Skeletal muscle satellite cell (primary cell): ENCODE measurements at regions not wholly inside any gene's neighbourhood (a gene's known extent, or its start where the extent isn't known, plus 50 kb on each side); places are given as distances from the start of the nearest gene placed in this dataset.
"Not testable (repeated sequence)": the region's sequence is repeated elsewhere in the genome, so short reads cannot be mapped to it uniquely, and the experiment has no call there.

ENCODE experiments used
- H3K27me3 ChIP-seq: 2 replicates; pipeline ENCODE4 v1.7.0; 2013; ENCODE audit warnings: low read length; ENCODE audit not compliant: control insufficient read depth, insufficient read depth
- H3K36me3 ChIP-seq: 2 replicates; pipeline ENCODE4 v1.7.0; 2013; ENCODE audit warnings: mild to moderate bottlenecking, control low read depth, low read length; ENCODE audit not compliant: insufficient read depth
- H3K4me1 ChIP-seq: 2 replicates; pipeline ENCODE4 v1.7.0; 2013; ENCODE audit warnings: low read length; ENCODE audit not compliant: control insufficient read depth, insufficient read depth
- H3K4me2 ChIP-seq: 2 replicates; pipeline ENCODE4 v1.7.0; 2013; ENCODE audit warnings: mild to moderate bottlenecking, low read length
- H3K4me3 ChIP-seq: 2 replicates; pipeline ENCODE4 v1.7.0; 2013; ENCODE audit warnings: low read length
- H3K9ac ChIP-seq: 2 replicates; pipeline ENCODE4 v1.7.0; 2013; ENCODE audit warnings: mild to moderate bottlenecking, low read depth, low read length, moderate library complexity
- H3K9me3 ChIP-seq: replicated peaks from 2 replicates; pipeline ENCODE4 v1.7.0; 2013; ENCODE audit warnings: mild to moderate bottlenecking, control low read depth, low read length

DNA sequence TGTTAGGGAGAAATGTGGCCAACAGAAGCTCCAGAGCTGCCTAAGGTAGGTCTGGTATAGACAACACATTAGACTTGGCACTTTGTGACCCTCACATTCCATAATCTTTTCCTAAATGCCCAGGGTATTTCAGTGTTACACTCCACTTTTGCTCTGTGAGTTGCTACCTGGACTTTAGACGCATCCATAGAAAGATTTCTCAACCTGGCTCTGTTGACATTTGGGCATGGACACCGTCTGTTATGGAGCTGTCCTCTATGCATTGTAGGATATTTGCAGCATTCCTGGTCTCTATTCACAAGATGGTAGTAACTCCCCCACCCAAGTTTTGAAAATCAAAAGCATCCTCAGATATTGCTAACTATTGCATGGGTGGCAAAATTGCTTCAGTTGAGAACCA lies 136.5 kb upstream of the NETO1 start:
- H3K27me3 ChIP-seq = no peaks in the 10 kb centered on the region
- no peaks in the 10 kb centered on the region for H3K36me3 ChIP-seq
- peaks cover 3% of the 10 kb centered on the region for H3K9me3 ChIP-seq
- no peak overlapping the region for H3K4me3 ChIP-seq
- no peak overlapping the region for H3K4me2 ChIP-seq
- H3K4me1 ChIP-seq = no peaks in the 10 kb centered on the region
- no peak overlapping the region for H3K9ac ChIP-seq

DNA sequence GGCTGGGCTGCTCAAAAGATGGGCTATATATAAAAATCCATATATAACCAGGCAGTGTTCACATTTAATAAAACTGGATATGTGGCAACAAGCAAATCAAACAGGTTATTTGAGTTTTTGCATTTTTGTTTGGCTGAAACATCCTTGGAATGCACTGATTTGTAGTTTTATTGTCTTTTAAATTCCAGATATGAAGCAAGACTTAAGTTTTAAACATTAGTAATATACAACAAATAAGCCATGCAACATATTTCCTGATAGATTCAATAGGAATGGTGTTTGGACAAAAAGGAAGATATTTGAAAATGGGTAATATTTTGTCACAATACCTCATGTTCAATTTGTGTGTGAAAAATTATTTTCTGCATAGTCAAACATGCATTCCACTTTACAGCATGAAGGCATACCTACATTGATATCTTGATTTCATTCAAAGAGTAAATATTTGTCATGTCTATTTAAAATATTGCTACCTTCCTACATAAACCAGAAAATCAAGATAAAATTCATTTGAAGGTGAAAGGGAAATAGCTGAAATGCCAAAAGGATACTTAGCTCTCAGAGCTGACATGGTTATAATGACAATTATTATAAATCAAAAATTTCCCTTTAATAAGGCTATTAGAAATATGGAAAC lies 132.3 kb upstream of the NETO1 start:
- H3K27me3 ChIP-seq = no peaks in the 10 kb centered on the region
- H3K9me3 ChIP-seq = peaks cover 11% of the 10 kb centered on the region
- no peaks in the 10 kb centered on the region for H3K4me1 ChIP-seq
- H3K9ac ChIP-seq = no peak overlapping the region
- no peak overlapping the region for H3K4me3 ChIP-seq
- no peak overlapping the region for H3K4me2 ChIP-seq
- no peaks in the 10 kb centered on the region for H3K36me3 ChIP-seq

DNA sequence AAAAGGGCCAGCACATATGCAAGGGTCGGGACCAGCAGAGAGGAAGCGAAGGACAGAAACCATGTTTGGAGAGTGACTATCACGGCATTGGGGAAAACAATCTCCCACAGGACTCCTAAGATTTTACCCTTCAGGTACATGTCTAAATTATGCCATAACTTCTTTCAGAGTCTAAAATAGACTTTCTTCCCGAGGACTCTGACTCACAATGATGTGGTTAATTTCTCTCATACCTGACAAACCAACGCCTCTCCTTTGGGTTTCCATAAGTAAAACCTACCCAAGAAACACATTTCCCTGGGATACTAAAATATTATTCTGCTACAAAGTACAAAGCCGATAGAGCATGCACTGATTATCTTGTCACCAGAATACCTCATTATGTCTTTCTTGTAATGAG lies 127.8 kb upstream of the NETO1 start:
- no peak overlapping the region for H3K4me2 ChIP-seq
- H3K27me3 ChIP-seq = no peaks in the 10 kb centered on the region
- H3K4me3 ChIP-seq = no peak overlapping the region
- no peaks in the 10 kb centered on the region for H3K4me1 ChIP-seq
- no peaks in the 10 kb centered on the region for H3K36me3 ChIP-seq
- peaks cover 8% of the 10 kb centered on the region for H3K9me3 ChIP-seq
- H3K9ac ChIP-seq = no peak overlapping the region

GRCh38 chr18:72993250-72993649 lies 125.5 kb upstream of the NETO1 start:
- Histone ChIP-seq H3K27me3 (no peaks in the 10 kb centered on the region), H3K9ac (no peak overlapping the region), H3K4me1 (no peaks in the 10 kb centered on the region), H3K9me3 (peaks cover 4% of the 10 kb centered on the region), H3K4me2 (no peak overlapping the region), H3K4me3 (no peak overlapping the region), H3K36me3 (no peaks in the 10 kb centered on the region)

DNA sequence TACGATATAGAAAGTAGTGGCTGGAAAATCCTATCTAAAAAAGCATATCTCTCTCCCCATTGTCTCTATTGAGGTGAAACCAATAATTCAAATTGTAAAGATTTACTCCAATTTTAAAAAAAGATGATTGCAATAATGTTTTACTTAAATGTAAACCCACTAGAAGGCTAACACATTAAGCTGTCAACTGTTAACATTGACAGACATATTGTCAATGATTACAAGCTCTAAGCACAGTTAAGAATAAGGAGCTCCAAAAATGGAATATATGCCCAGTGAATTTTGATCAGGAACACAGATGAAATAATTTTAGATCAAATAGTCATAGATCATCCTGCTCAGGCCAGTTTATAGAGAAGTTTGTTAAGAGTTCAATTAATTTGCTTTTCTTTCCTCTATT lies 123.6 kb upstream of the NETO1 start:
- no peak overlapping the region for H3K4me2 ChIP-seq
- no peaks in the 10 kb centered on the region for H3K4me1 ChIP-seq
- no peak overlapping the region for H3K4me3 ChIP-seq
- H3K27me3 ChIP-seq = no peaks in the 10 kb centered on the region
- H3K36me3 ChIP-seq = no peaks in the 10 kb centered on the region
- H3K9me3 ChIP-seq = no peaks in the 10 kb centered on the region
- no peak overlapping the region for H3K9ac ChIP-seq

DNA sequence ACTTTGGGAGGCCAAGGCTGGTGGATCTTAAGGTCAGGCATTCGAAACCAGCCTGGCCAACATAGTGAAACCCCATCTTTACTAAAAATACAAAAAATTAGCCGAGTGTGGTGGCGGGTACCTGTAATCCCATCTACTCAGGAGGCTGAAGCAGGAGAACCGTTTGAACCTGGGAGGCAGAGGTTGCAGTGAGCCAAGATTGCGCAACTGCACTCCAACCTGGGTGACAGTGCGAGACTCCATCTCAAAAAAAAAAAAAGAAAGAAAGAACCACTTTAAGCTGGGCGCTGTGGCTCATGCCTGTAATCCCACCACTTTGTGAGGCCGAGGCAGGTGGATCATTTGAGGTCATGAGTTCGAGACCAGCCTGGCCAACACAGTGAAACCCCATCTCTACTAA lies 119.8 kb upstream of the NETO1 start:
- H3K4me3 ChIP-seq, H3K9me3 ChIP-seq, H3K36me3 ChIP-seq, H3K4me1 ChIP-seq, H3K4me2 ChIP-seq, H3K27me3 ChIP-seq, H3K9ac ChIP-seq: not testable (repeated sequence)

GRCh38 chr18:72986103-72986502 lies 118.3 kb upstream of the NETO1 start:
- H3K9me3 ChIP-seq = no peaks in the 10 kb centered on the region
- H3K36me3 ChIP-seq = no peaks in the 10 kb centered on the region
- no peaks in the 10 kb centered on the region for H3K4me1 ChIP-seq
- H3K4me3 ChIP-seq = no peak overlapping the region
- no peak overlapping the region for H3K9ac ChIP-seq
- H3K27me3 ChIP-seq = no peaks in the 10 kb centered on the region
- no peak overlapping the region for H3K4me2 ChIP-seq

DNA sequence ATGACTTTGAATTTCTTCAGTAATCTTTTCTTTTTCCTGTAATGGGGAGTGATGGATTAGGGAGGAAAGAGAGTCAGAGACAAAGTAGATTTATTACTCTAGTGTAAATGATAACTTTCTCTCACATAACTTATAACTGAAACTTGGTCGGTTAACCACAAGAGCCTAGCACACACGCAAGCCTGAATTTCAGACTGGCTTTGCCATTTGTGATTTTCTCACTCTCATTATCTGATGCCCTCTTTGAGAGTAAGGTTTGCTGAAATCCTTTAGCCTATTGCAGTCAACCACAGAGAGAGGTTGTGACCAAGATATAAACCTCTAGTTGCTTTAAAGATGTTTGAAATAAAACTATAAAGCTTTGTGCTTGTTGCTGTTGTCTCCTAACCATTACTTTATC lies 117.9 kb upstream of the NETO1 start:
- H3K9ac ChIP-seq = no peak overlapping the region
- no peaks in the 10 kb centered on the region for H3K9me3 ChIP-seq
- H3K4me3 ChIP-seq = no peak overlapping the region

DNA sequence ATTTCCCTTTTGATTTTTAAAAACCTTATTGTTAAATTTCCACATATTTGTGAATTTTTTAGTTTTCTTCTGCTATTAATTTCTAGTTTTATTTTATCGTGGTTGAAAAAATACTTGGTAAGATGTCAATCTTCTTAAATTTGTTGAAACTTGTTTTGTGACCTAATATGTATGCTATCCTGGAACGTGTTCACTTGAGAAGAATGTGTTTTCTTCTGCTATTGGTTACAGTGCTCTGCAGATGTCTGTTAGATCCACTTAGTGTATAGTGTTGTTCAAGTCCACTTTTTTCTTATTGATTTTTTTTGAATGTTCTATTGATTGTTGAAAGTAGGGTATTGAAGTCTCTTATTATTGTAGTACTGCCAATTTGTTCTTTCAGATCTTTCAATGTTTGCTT lies 116.5 kb upstream of the NETO1 start:
- H3K4me2 ChIP-seq = no peak overlapping the region
- H3K27me3 ChIP-seq = no peaks in the 10 kb centered on the region
- no peaks in the 10 kb centered on the region for H3K9me3 ChIP-seq

More for the DNA sequence above, 117.9 kb upstream of the NETO1 start:
- Histone ChIP-seq H3K27me3 (no peaks in the 10 kb centered on the region), H3K4me1 (no peaks in the 10 kb centered on the region), H3K4me2 (no peak overlapping the region), H3K36me3 (no peaks in the 10 kb centered on the region)

DNA sequence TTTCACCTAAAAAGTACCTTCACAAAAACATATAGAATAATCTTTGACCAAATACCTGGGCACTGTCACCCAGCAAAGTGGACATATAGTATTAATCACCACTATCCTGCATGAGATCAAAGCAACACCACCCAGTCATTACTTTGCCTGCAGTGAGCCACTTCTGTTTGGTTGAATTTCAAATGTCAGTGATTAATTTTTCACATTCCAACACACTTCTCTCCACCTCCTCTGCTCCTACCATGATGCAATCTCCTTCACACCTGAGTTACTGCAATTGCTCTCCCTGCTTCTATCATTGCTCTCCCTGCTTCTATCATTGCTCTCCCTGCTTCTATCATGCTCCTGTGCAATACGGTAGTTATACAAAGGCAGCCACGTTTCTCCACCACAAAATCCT lies 106.1 kb upstream of the NETO1 start:
- no peaks in the 10 kb centered on the region for H3K4me1 ChIP-seq
- H3K4me2 ChIP-seq = no peak overlapping the region
- H3K27me3 ChIP-seq = no peaks in the 10 kb centered on the region
- no peak overlapping the region for H3K4me3 ChIP-seq
- H3K9me3 ChIP-seq = peaks cover 6% of the 10 kb centered on the region
- H3K9ac ChIP-seq = no peak overlapping the region
- no peaks in the 10 kb centered on the region for H3K36me3 ChIP-seq

More for the DNA sequence above, 116.5 kb upstream of the NETO1 start:
- no peaks in the 10 kb centered on the region for H3K4me1 ChIP-seq
- no peak overlapping the region for H3K9ac ChIP-seq
- H3K4me3 ChIP-seq = no peak overlapping the region
- no peaks in the 10 kb centered on the region for H3K36me3 ChIP-seq

GRCh38 chr18:72965616-72966015 lies 97.8 kb upstream of the NETO1 start:
- H3K36me3 ChIP-seq = no peaks in the 10 kb centered on the region

DNA sequence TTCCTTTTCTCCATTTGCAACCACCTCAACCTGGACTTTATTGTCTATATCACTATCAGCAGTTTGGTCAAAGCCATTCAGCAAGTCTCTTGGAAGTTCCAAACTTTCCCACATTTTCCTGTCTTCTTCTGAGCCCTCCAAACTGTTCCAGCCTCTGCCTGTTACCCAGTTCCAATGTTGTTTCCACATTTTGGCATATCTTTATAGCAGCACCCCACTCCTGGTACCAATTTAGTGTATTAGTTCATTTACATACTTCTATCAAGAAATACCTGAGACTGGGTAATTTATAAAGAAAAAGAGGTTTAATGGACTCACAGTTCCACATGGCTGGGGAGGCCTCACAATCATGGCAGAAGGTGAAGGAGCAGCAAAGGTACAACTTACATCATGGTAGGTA lies 90.4 kb upstream of the NETO1 start:
- not testable (repeated sequence) for H3K4me3 ChIP-seq, H3K9me3 ChIP-seq, H3K4me2 ChIP-seq, H3K27me3 ChIP-seq, H3K4me1 ChIP-seq, H3K9ac ChIP-seq, H3K36me3 ChIP-seq

More at GRCh38 chr18:72965616-72966015, 97.8 kb upstream of the NETO1 start:
- no peak overlapping the region for H3K4me2 ChIP-seq
- H3K4me1 ChIP-seq = no peaks in the 10 kb centered on the region
- H3K4me3 ChIP-seq = no peak overlapping the region
- H3K27me3 ChIP-seq = no peaks in the 10 kb centered on the region
- no peaks in the 10 kb centered on the region for H3K9me3 ChIP-seq
- H3K9ac ChIP-seq = no peak overlapping the region
